ENCODE measurements at regions not wholly inside any gene's neighbourhood (a gene's known extent, or its start where the extent isn't known, plus 50 kb on each side); places are given as distances from the start of the nearest gene placed in this dataset.

- no peak for DNase-seq
Observed at GRCh38 chr10:29131952-29132547, 156.8 kb upstream of the LYZL1 start.

GRCh38 chr10:29132551-29133111 is 156.2 kb upstream of the LYZL1 start:
- DNase-seq: no peak

- DNase-seq: no peak
Observed at GRCh38 chr10:29135337-29135736, 153.5 kb upstream of the LYZL1 start.

- no peak for DNase-seq
Observed at GRCh38 chr10:29136411-29136810, 152.5 kb upstream of the LYZL1 start.

- no peak for DNase-seq
Observed at GRCh38 chr10:29140151-29140550, 148.7 kb upstream of the LYZL1 start.

- DNase-seq: no peak
Observed at GRCh38 chr10:29140991-29141390, 147.9 kb upstream of the LYZL1 start.

- DNase-seq: no peak
Observed at GRCh38 chr10:29141761-29142160, 147.1 kb upstream of the LYZL1 start.

- no peak for DNase-seq
Observed at GRCh38 chr10:29142516-29143314, 146.2 kb upstream of the LYZL1 start.

- no peak for DNase-seq
Observed at GRCh38 chr10:29144126-29144525, 144.7 kb upstream of the LYZL1 start.

- DNase-seq: no peak
Observed at GRCh38 chr10:29146311-29147100, 142.4 kb upstream of the LYZL1 start.

GRCh38 chr10:29150010-29150409 is 138.9 kb upstream of the LYZL1 start:
- no peak for DNase-seq

- no peak for DNase-seq
Observed at GRCh38 chr10:29151005-29151404, 137.9 kb upstream of the LYZL1 start.

GRCh38 chr10:29157321-29157720 is 131.5 kb upstream of the LYZL1 start:
- DNase-seq: no peak

- no peak for DNase-seq
Observed at GRCh38 chr10:29158066-29158465, 130.8 kb upstream of the LYZL1 start.

- DNase-seq: no peak
Observed at GRCh38 chr10:29160150-29160617, 128.7 kb upstream of the LYZL1 start.

GRCh38 chr10:29163746-29164145 is 125.1 kb upstream of the LYZL1 start:
- no peak for DNase-seq

- no peak for DNase-seq
Observed at GRCh38 chr10:29166713-29167112, 122.2 kb upstream of the LYZL1 start.

- DNase-seq: no peak
Observed at GRCh38 chr10:29169021-29169420, 119.8 kb upstream of the LYZL1 start.

- no peak for DNase-seq
Observed at GRCh38 chr10:29171717-29172116, 117.2 kb upstream of the LYZL1 start.

- no peak for DNase-seq
Observed at GRCh38 chr10:29174389-29174788, 114.5 kb upstream of the LYZL1 start.

GRCh38 chr10:29176845-29177832 is 111.7 kb upstream of the LYZL1 start:
- no peak for DNase-seq

- DNase-seq: no peak
Observed at GRCh38 chr10:29181936-29182335, 106.9 kb upstream of the LYZL1 start.

All from NCI-H187 treated with DMSO at 0.1 percent for 48 hours (cell line).